SJCRH30 (cell line): ENCODE measurements at regions not wholly inside any gene's neighbourhood (a gene's known extent, or its start where the extent isn't known, plus 50 kb on each side); places are given as distances from the start of the nearest gene placed in this dataset.

Experiments used
- DNase-seq, 2 experiments: peaks; one replicate each; pipeline ENCODE4 v3.0.0-alpha.2; 2015 to 2020
- H3K27ac ChIP-seq: fragments of 250-450 bp; sonication (Bioruptor Pico); 2 replicates; pipeline ENCODE4 v1.5.1; 2020; ENCODE audit warnings: mild to moderate bottlenecking, moderate library complexity
- H3K27me3 ChIP-seq: fragments of 250-450 bp; sonication (Bioruptor Pico); 2 replicates; pipeline ENCODE4 v1.5.1; 2020; ENCODE audit warnings: mild to moderate bottlenecking, moderate library complexity
- H3K36me3 ChIP-seq: fragments of 250-450 bp; sonication (Bioruptor Pico); 2 replicates; pipeline ENCODE4 v1.5.1; 2020; ENCODE audit warnings: mild to moderate bottlenecking, moderate library complexity
- H3K4me1 ChIP-seq: fragments of 250-450 bp; sonication (Bioruptor Pico); 2 replicates; pipeline ENCODE4 v1.5.1; 2020; ENCODE audit warnings: mild to moderate bottlenecking, moderate library complexity
- H3K4me3 ChIP-seq: fragments of 250-450 bp; sonication (Bioruptor Pico); 2 replicates; pipeline ENCODE4 v1.5.1; 2020; ENCODE audit warnings: mild to moderate bottlenecking, moderate library complexity
- H3K9me3 ChIP-seq: fragments of 250-450 bp; sonication (Bioruptor Pico); replicated peaks from 2 replicates; pipeline ENCODE4 v1.5.1; 2020; ENCODE audit warnings: mild to moderate bottlenecking, moderate library complexity

GRCh38 chr12:124631681-124632256 lies 64.4 kb upstream of the NCOR2 start:
- H3K36me3 ChIP-seq = no peaks in the 10 kb centered on the region
- no peak overlapping the region for H3K4me3 ChIP-seq
- DNase-seq = no peak
- no peaks in the 10 kb centered on the region for H3K27me3 ChIP-seq
- H3K9me3 ChIP-seq = 0 out of 2 replicates have a peak, but pooled peaks cover 3% of the 10 kb centered on the region
- H3K4me1 ChIP-seq = peaks cover 20% of the 10 kb centered on the region
- no peak overlapping the region for H3K27ac ChIP-seq

- DNase-seq = no peak
- Histone ChIP-seq H3K36me3 (no peaks in the 10 kb centered on the region), H3K4me3 (no peak overlapping the region), H3K9me3 (0 out of 2 replicates have a peak, but pooled peaks cover 3% of the 10 kb centered on the region), H3K27ac (no peak overlapping the region), H3K27me3 (no peaks in the 10 kb centered on the region), H3K4me1 (peaks cover 18% of the 10 kb centered on the region)
These were observed 63.4 kb upstream of the NCOR2 start for GRCh38 chr12:124630791-124631313.

GRCh38 chr12:124629789-124630480 lies 62.5 kb upstream of the NCOR2 start:
- DNase-seq = no peak
- no peak overlapping the region for H3K4me3 ChIP-seq
- H3K36me3 ChIP-seq = no peaks in the 10 kb centered on the region
- H3K4me1 ChIP-seq = peaks cover 20% of the 10 kb centered on the region
- H3K9me3 ChIP-seq = no peaks in the 10 kb centered on the region
- no peaks in the 10 kb centered on the region for H3K27me3 ChIP-seq
- H3K27ac ChIP-seq = no peak overlapping the region

- H3K9me3 ChIP-seq = no peaks in the 10 kb centered on the region
- no peaks in the 10 kb centered on the region for H3K27me3 ChIP-seq
- no peak overlapping the region for H3K4me3 ChIP-seq
- no peaks in the 10 kb centered on the region for H3K36me3 ChIP-seq
- H3K27ac ChIP-seq = no peak overlapping the region
- peaks cover 20% of the 10 kb centered on the region for H3K4me1 ChIP-seq
- no peak for DNase-seq
These were observed 61.7 kb upstream of the NCOR2 start for GRCh38 chr12:124629117-124629516.

GRCh38 chr12:124627956-124628355 lies 60.5 kb upstream of the NCOR2 start:
- no peaks in the 10 kb centered on the region for H3K27me3 ChIP-seq
- DNase-seq = no peak
- no peak overlapping the region for H3K4me3 ChIP-seq
- no peaks in the 10 kb centered on the region for H3K36me3 ChIP-seq
- peaks cover 14% of the 10 kb centered on the region for H3K4me1 ChIP-seq
- no peak overlapping the region for H3K27ac ChIP-seq
- no peaks in the 10 kb centered on the region for H3K9me3 ChIP-seq

GRCh38 chr12:124626971-124627411 lies 59.6 kb upstream of the NCOR2 start:
- no peak for DNase-seq

GRCh38 chr12:124625867-124626675 lies 58.7 kb upstream of the NCOR2 start:
- H3K27ac ChIP-seq = no peak overlapping the region
- H3K4me3 ChIP-seq = no peak overlapping the region
- H3K4me1 ChIP-seq = peaks cover 14% of the 10 kb centered on the region
- no peaks in the 10 kb centered on the region for H3K27me3 ChIP-seq
- DNase-seq = peak; percentile 80 to 84
- H3K36me3 ChIP-seq = no peaks in the 10 kb centered on the region
- H3K9me3 ChIP-seq = no peaks in the 10 kb centered on the region

More at GRCh38 chr12:124626971-124627411, 59.6 kb upstream of the NCOR2 start:
- Histone ChIP-seq H3K4me1 (peaks cover 14% of the 10 kb centered on the region), H3K9me3 (no peaks in the 10 kb centered on the region), H3K4me3 (no peak overlapping the region), H3K36me3 (no peaks in the 10 kb centered on the region), H3K27me3 (no peaks in the 10 kb centered on the region), H3K27ac (no peak overlapping the region)

GRCh38 chr12:124624823-124625222 lies 57.4 kb upstream of the NCOR2 start:
- DNase-seq = no peak
- Histone ChIP-seq H3K36me3 (no peaks in the 10 kb centered on the region), H3K27me3 (no peaks in the 10 kb centered on the region), H3K4me1 (peaks cover 14% of the 10 kb centered on the region), H3K4me3 (no peak overlapping the region), H3K9me3 (no peaks in the 10 kb centered on the region), H3K27ac (no peak overlapping the region)

- Histone ChIP-seq H3K27ac (no peak overlapping the region), H3K27me3 (peaks cover under 1% of the 10 kb centered on the region; the same call in 1 of the 2 replicates), H3K4me3 (no peak overlapping the region), H3K4me1 (peaks cover 14% of the 10 kb centered on the region), H3K9me3 (no peaks in the 10 kb centered on the region), H3K36me3 (no peaks in the 10 kb centered on the region)
- DNase-seq = no peak
These were observed 56.1 kb upstream of the NCOR2 start for GRCh38 chr12:124623344-124624035.

- DNase-seq = no peak
- Histone ChIP-seq H3K4me3 (no peak overlapping the region), H3K4me1 (peaks cover 14% of the 10 kb centered on the region), H3K36me3 (no peaks in the 10 kb centered on the region), H3K27ac (no peak overlapping the region), H3K9me3 (no peaks in the 10 kb centered on the region), H3K27me3 (peaks cover 8% of the 10 kb centered on the region; the same call in 1 of the 2 replicates)
These were observed 55.4 kb upstream of the NCOR2 start for GRCh38 chr12:124622764-124623163.

- Histone ChIP-seq H3K4me3 (no peak overlapping the region), H3K27ac (no peak overlapping the region), H3K27me3 (peaks cover 12% of the 10 kb centered on the region; the same call in 1 of the 2 replicates), H3K9me3 (no peaks in the 10 kb centered on the region), H3K4me1 (peaks cover 14% of the 10 kb centered on the region), H3K36me3 (no peaks in the 10 kb centered on the region)
- no peak for DNase-seq
These were observed 54.9 kb upstream of the NCOR2 start for GRCh38 chr12:124622331-124622730.

GRCh38 chr12:124621296-124621660 lies 53.9 kb upstream of the NCOR2 start:
- Histone ChIP-seq H3K36me3 (no peaks in the 10 kb centered on the region), H3K4me3 (no peak overlapping the region), H3K4me1 (peaks cover 7% of the 10 kb centered on the region), H3K27ac (no peak overlapping the region), H3K27me3 (peaks cover 12% of the 10 kb centered on the region; the same call in 1 of the 2 replicates), H3K9me3 (no peaks in the 10 kb centered on the region)
- no peak for DNase-seq

GRCh38 chr12:124620606-124621295 lies 53.3 kb upstream of the NCOR2 start:
- Histone ChIP-seq H3K4me1 (peaks cover 2% of the 10 kb centered on the region; the same call in 1 of the 2 replicates), H3K27me3 (peaks cover 12% of the 10 kb centered on the region; the same call in 1 of the 2 replicates), H3K9me3 (no peaks in the 10 kb centered on the region), H3K4me3 (no peak overlapping the region), H3K27ac (no peak overlapping the region), H3K36me3 (no peaks in the 10 kb centered on the region)
- no peak for DNase-seq
